Left ventricle myocardium inferior (tissue), 1 donor: ENCODE measurements at regions not wholly inside any gene's neighbourhood (a gene's known extent, or its start where the extent isn't known, plus 50 kb on each side); places are given as distances from the start of the nearest gene placed in this dataset.

Experiments
- DNase-seq: peaks from one replicate; pipeline ENCODE4 v3.0.0-alpha.2; 2020
- H3K27ac ChIP-seq: fragments of 200-600 bp; replicated peaks from 2 replicates; pipeline ENCODE4 v1.8.0; 2021
- H3K27me3 ChIP-seq: fragments of 200-600 bp; 2 replicates; pipeline ENCODE4 v1.8.0; 2021; ENCODE audit warnings: low read depth
- H3K36me3 ChIP-seq: fragments of 200-600 bp; 2 replicates; pipeline ENCODE4 v1.8.0; 2021
- H3K4me1 ChIP-seq: fragments of 200-600 bp; 2 replicates; pipeline ENCODE4 v1.8.0; 2021
- H3K4me3 ChIP-seq: fragments of 200-600 bp; 2 replicates; pipeline ENCODE4 v1.8.0; 2021; ENCODE audit warnings: mild to moderate bottlenecking, moderate library complexity
- H3K9me3 ChIP-seq: fragments of 200-600 bp; replicated peaks from 2 replicates; pipeline ENCODE4 v1.8.0; 2021
- intact Hi-C: fragments of 100-400 bp; cut with micrococcal nuclease; formaldehyde crosslinking; loops from one replicate; pipeline ENCODE4 v1.11.0; 2022
- TF ChIP-seq, protein P1 (sequence below): fragments of 200-600 bp; IDR thresholded peaks from 2 replicates; pipeline ENCODE4 v1.8.0; 2021; ENCODE audit warnings: antibody characterized with exemption, mild to moderate bottlenecking, borderline replicate concordance
- donor health status: DM: no; HTN: yes; CAD: no; lungs with severe emphysema.

DNA sequence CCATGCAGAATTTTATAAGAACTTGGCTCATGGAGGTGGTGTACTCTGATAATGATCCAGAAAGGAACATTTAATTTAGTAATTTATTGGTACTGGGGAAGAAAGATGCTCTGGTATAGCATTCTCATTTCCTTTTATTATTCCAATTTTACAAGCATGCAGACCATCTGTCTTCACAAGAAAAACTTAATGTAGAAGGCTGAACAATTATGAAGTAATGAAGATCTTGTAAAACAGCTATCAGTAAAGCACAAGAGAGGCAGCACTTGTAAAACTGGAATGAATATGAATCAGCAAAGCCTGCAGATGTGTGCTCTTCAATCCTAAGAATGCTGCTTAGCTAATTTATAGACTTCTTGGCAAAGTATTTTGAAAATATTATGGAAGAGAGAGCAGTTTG lies 300.0 kb downstream of the YTHDC2 start:
- TF ChIP-seq, protein P1, sequence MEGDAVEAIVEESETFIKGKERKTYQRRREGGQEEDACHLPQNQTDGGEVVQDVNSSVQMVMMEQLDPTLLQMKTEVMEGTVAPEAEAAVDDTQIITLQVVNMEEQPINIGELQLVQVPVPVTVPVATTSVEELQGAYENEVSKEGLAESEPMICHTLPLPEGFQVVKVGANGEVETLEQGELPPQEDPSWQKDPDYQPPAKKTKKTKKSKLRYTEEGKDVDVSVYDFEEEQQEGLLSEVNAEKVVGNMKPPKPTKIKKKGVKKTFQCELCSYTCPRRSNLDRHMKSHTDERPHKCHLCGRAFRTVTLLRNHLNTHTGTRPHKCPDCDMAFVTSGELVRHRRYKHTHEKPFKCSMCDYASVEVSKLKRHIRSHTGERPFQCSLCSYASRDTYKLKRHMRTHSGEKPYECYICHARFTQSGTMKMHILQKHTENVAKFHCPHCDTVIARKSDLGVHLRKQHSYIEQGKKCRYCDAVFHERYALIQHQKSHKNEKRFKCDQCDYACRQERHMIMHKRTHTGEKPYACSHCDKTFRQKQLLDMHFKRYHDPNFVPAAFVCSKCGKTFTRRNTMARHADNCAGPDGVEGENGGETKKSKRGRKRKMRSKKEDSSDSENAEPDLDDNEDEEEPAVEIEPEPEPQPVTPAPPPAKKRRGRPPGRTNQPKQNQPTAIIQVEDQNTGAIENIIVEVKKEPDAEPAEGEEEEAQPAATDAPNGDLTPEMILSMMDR: no peak
- intact Hi-C loops: no loop called here
- no peaks in the 10 kb centered on the region for H3K4me1 ChIP-seq
- H3K36me3 ChIP-seq: no peaks in the 10 kb centered on the region
- no peak overlapping the region for H3K27ac ChIP-seq
- H3K9me3 ChIP-seq: no peaks in the 10 kb centered on the region
- DNase-seq: no peak
- peaks cover 18% of the 10 kb centered on the region for H3K27me3 ChIP-seq
- H3K4me3 ChIP-seq: no peak overlapping the region

DNA sequence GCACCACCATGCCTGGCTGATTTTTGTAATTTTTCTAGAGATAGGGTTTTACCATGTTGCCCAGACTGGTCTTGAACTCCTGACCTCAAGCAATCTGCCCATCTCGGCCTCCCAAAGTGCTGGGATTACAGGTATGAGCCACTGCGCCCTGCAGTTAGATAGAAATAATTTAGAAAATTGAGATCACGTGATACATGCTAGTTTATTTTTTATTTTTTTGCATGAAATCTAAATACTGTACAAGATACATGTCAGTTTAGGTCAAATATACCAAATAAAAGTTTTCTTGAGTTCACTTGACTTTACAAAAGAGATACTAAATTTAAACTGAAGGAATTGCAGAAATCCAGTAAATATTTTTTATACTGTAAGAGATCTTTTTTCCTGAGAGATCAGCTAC lies 304.2 kb downstream of the YTHDC2 start:
- no peak for DNase-seq
- Histone ChIP-seq H3K36me3 (no peaks in the 10 kb centered on the region), H3K4me1 (no peaks in the 10 kb centered on the region), H3K27ac (no peak overlapping the region), H3K27me3 (peaks cover 11% of the 10 kb centered on the region), H3K4me3 (no peak overlapping the region), H3K9me3 (no peaks in the 10 kb centered on the region)
- TF ChIP-seq, protein P1: no peak
- intact Hi-C loops: no loop called here

DNA sequence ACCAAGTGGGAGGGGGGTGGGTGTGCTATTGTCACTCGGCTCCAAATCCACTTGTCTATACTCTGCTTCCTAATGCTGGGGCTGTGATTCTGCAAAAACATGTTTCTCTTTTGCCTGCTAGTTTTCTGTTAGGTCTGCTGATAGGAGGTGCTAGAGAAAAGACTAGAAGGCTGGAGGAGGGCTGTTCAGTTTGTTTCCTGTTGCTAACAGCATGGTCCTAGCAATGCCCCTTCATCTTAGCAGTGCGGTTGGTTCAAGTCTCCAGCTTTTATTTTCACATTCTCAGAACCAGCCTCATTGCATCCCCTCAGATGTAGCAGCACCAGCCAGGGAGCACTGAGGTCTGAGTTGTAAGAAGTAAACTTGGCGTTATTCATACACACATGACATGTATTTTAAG lies 310.2 kb downstream of the YTHDC2 start:
- TF ChIP-seq, protein P1: no peak
- no peaks in the 10 kb centered on the region for H3K36me3 ChIP-seq
- H3K27ac ChIP-seq: no peak overlapping the region
- DNase-seq: no peak
- H3K9me3 ChIP-seq: peaks cover 3% of the 10 kb centered on the region
- H3K4me1 ChIP-seq: no peaks in the 10 kb centered on the region
- H3K4me3 ChIP-seq: no peak overlapping the region
- intact Hi-C loops: no loop called here
- H3K27me3 ChIP-seq: peaks cover 3% of the 10 kb centered on the region

- TF ChIP-seq, protein P1: no peak
- no peaks in the 10 kb centered on the region for H3K4me1 ChIP-seq
- peaks cover 5% of the 10 kb centered on the region for H3K9me3 ChIP-seq
Measured at GRCh38 chr5:113824307-113824706, 310.8 kb downstream of the YTHDC2 start.

DNA sequence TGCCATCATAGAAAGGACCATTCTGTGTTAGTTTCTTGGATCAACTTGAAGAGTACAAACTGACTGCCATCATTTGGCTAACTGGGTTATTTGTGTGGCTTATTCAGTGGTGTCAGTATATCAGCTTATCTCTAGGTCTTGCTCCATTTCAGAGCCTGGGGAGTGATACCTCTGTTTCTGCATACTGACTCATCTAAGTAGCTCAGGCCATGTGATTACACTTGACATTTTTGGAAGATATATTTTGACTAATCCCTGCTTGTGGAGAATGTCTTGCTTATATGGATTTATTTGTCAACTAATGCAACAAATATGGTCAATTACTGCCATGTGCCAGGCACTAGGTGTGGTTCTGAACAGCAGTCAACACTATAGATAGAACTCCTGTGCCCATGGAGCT lies 311.7 kb downstream of the YTHDC2 start:
- no peak overlapping the region for H3K4me3 ChIP-seq
- intact Hi-C loops: no loop called here
- peaks cover 5% of the 10 kb centered on the region for H3K9me3 ChIP-seq
- TF ChIP-seq, protein P1: no peak
- no peaks in the 10 kb centered on the region for H3K4me1 ChIP-seq
- H3K27ac ChIP-seq: no peak overlapping the region
- H3K27me3 ChIP-seq: peaks cover 3% of the 10 kb centered on the region
- no peaks in the 10 kb centered on the region for H3K36me3 ChIP-seq
- no peak for DNase-seq

More at GRCh38 chr5:113824307-113824706, 310.8 kb downstream of the YTHDC2 start:
- no peak for DNase-seq
- intact Hi-C loops: no loop called here
- no peaks in the 10 kb centered on the region for H3K36me3 ChIP-seq
- H3K4me3 ChIP-seq: no peak overlapping the region
- no peak overlapping the region for H3K27ac ChIP-seq
- H3K27me3 ChIP-seq: peaks cover 3% of the 10 kb centered on the region

DNA sequence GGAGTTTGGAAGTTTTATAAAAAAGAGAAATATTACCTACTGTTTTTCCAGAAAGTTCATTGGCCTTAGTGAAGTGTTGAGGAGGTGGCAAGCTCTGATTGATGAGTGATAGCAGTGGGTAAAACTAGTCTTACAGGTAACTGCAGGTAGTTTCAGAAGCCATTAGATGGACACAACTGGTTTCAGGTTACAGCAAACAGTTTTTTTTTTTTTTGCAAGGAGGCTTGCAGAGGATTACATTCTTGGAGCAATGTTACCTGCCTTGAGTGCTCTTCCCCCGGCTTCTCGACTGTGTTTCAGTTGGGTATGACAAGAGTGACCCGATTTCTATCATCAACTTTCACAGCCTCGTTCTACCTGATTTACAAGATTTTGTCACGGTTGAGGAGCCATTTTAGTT lies 333.4 kb downstream of the YTHDC2 start:
- H3K27me3 ChIP-seq: no peaks in the 10 kb centered on the region
- intact Hi-C loops: no loop called here
- DNase-seq: no peak

More for the DNA sequence above, 333.4 kb downstream of the YTHDC2 start:
- Histone ChIP-seq H3K36me3 (no peaks in the 10 kb centered on the region), H3K27ac (no peak overlapping the region), H3K9me3 (no peaks in the 10 kb centered on the region), H3K4me1 (no peaks in the 10 kb centered on the region), H3K4me3 (no peak overlapping the region)
- TF ChIP-seq, protein P1: no peak
